NCI-H2081 treated with DMSO at 0.1 percent for 48 hours (cell line): ENCODE measurements at regions not wholly inside any gene's neighbourhood (a gene's known extent, or its start where the extent isn't known, plus 50 kb on each side); places are given as distances from the start of the nearest gene placed in this dataset.
"Not testable (repeated sequence)": the region's sequence is repeated elsewhere in the genome, so short reads cannot be mapped to it uniquely, and the experiment has no call there.

Experiments used
- DNase-seq: peaks from one replicate; lab custom pipeline; 2025; lab: John Stamatoyannopoulos, UW

GRCh38 chr7:23887660-23888059 is 177.6 kb downstream of the STK31 start:
- DNase-seq = no peak

GRCh38 chr7:23888958-23889357 is 178.9 kb downstream of the STK31 start:
- no peak for DNase-seq

GRCh38 chr7:23889566-23889965 is 179.5 kb downstream of the STK31 start:
- DNase-seq = no peak

DNA sequence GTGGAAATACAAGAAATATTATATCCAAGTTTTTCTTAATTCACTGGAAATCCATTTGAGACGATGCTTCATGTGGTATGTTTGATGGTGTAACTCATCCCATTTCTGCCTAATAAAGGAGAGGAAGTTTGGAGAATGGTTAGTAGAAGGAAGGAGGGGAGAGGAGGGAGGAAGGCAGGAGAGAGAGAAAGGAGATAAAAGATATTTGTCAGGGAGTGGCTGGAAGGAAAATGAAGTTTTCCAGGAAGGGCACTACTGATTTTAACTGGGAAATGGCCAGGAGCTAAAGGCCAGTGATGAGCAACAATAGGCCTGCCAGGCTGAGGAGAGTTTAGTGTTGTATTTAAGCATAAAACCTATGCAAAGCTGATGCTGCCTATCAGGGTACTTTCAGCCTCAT is 182.0 kb downstream of the STK31 start:
- DNase-seq = no peak

DNA sequence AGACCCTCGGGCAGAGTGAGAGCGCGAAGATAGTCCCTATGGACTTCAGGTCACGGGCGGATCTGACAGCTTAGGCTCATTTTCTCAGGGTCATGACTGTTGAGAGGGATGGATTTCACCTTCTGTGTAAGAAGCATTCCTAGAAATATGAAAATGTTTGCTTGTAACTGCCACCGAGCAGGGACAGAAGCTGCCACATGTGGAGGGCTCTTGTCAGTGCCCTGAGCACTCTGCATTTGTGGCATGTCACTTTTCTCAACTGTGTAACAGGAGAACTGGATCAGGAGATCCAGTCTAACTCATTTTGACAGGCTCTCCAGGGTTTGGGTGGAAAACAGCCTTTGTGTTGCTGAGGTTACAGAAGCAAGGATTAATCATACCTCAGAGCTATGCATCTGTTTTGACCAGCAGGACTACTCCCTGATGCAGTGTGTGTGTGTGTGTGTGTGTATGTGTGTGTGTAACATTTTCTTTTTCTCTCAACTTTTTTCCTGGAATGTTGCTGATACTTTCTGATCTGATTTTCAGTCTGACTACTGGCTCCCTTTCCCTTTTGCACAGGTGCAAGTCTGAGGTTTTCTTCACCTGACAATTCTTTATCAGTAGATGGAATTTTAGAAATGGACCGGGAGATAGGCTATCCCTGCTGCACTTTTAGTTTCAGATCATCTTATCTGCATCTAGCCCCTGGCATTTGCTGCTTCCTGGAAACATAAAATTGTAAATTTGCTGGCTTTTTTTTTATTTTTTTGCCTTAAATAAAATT is 183.3 kb downstream of the STK31 start:
- DNase-seq = no peak

- DNase-seq = no peak
These were observed 184.2 kb downstream of the STK31 start for GRCh38 chr7:23893942-23894891.

DNA sequence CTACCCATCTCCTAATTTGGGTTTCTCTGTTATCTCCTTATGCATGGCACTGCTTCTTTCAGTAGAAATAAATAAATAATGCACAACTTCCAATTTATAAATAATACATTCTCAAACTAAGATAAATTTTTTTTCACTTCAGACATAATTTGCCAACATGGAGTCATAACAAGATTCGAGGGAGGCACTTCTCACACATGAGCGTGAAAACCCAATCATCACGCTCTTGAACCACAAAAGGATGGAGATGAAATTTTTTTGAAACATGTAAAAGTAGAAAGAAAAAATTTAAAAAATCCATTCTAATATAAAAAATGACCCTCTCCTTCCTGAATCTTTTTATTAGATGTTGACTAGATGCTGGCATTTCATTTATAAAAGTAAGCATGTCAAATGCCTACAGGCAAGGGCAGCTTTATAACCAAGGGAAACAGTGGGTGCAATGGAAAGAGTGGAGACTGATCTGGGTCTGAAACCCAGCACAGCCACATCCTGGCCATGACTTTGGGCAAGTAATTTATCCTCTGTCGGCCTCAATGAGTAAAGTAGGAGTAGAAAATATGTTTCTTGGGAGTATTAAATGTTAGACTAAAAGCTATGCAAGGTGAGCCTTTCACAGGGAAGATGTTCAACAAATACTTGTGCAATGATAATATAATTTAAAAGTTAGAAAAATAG is 185.0 kb downstream of the STK31 start:
- DNase-seq = no peak

GRCh38 chr7:23895666-23896096 is 185.7 kb downstream of the STK31 start:
- DNase-seq = no peak

DNA sequence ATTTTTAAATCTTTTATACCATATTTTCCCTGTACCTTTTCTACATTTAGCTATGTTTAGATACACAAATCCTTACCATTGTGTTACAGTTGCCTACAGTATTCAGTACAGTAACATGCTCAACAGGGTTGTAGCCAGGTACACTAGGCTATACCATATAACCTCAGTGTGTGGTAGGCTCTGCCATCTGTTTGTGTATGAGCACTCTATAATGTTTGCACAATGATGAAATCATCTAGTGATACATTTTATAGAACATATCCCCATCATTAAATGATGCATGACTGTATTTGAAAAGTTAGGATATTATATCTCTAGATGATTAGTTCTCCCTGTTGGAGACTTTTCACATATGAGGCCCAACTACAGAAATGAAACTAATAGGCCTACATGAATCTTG is 188.6 kb downstream of the STK31 start:
- DNase-seq = no peak

GRCh38 chr7:23904901-23905300 is 194.9 kb downstream of the STK31 start:
- DNase-seq = not testable (repeated sequence)

DNA sequence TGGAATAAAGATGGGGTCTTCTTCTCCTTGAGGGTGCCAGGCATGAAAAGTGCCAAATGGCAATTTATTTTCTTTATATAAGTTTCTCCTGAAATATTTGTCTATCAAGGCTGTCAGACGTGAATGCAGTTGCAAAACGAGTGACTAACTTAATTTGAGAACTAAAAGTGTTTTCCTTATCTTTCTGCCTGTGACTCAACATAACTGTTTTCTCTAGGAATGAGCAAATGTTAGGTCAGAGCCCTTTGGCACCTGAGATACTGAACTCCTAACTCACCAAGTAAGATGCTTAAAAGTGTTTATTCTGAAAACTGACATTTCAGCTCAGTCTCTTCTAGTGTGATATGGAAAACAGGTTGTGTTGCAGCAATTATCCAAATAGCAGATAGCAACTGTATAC is 197.0 kb downstream of the STK31 start:
- no peak for DNase-seq

DNA sequence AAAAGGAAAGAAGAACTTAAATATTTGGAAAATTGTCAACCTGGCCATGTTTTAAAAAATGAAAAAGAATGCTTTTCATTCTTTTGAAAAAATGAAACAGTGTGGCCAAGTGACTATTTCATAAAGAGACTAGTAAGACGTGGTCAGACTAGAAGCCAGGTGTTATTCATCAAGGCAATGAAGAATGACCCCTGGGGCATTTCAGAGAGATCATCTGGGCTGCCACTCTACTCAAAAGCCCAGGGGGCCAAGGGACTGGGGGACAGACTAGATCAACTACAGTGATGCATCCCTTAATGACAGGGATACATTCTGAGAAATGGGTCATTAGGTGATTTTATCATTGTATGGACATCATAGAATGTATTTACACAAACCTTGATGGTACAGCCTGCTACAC is 199.4 kb downstream of the STK31 start:
- no peak for DNase-seq

GRCh38 chr7:23912065-23912464 is 202.0 kb downstream of the STK31 start:
- no peak for DNase-seq

GRCh38 chr7:23913016-23913415 is 203.0 kb downstream of the STK31 start:
- DNase-seq = no peak

DNA sequence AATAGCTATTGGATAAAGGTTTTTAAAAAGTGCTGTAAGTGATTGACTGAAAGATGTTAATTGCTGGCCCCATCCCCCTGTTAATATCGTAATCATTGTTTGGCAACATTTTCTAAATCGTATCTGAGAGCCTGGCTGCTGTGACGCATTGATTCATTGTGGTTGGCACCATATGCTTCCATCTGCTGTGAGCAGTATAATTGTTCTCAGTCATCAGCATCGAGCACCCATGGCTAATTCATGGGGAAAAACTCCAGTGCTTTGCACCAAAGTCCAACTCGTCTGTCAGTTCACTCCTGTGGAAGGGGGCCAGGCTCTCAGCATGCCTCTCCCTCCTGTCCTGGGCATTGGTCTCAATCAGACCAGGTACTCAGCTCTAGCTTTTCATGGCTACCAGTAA is 205.2 kb downstream of the STK31 start:
- DNase-seq = no peak

GRCh38 chr7:23918286-23918685 is 208.3 kb downstream of the STK31 start:
- no peak for DNase-seq

DNA sequence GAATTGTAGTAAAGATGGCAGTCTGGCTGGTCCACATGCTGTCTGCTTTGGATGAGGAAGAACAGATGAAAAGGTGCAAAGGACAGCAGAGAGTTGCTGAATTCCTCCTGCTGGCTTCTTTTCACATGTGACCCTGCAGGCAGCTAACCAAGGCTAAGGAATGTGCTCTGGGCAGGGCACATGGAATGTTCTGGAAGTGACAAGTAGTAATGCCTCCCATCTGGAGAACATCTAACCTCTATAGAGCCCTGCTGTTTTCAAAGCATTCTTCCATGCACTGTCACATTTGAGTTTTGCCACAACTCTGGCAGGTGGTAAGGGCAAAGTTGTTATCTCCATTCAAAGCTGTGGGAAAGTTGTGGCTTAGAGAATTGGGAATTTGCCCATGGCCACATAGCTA is 208.8 kb downstream of the STK31 start:
- no peak for DNase-seq

GRCh38 chr7:23925088-23925487 is 215.1 kb downstream of the STK31 start:
- no peak for DNase-seq

GRCh38 chr7:23927709-23928417 is 217.8 kb downstream of the STK31 start:
- DNase-seq = no peak

DNA sequence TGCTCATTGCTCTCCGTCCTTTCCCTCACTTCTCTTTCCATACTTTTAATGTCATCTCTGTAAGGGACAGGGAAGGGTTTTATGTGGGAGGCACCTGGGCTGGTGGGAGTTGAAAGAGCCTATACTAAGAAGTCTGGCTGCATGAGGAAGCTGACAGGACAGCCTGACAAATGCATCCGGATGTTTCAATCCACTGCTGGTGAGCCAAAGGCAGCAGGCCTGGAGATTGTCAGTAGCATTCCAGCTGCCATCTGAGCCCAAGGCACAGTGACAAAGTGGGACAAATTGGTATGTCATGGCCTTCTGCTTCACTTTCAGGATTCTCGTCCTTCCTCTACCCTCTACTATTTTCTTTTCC is 218.4 kb downstream of the STK31 start:
- no peak for DNase-seq

GRCh38 chr7:23930312-23930711 is 220.3 kb downstream of the STK31 start:
- no peak for DNase-seq

DNA sequence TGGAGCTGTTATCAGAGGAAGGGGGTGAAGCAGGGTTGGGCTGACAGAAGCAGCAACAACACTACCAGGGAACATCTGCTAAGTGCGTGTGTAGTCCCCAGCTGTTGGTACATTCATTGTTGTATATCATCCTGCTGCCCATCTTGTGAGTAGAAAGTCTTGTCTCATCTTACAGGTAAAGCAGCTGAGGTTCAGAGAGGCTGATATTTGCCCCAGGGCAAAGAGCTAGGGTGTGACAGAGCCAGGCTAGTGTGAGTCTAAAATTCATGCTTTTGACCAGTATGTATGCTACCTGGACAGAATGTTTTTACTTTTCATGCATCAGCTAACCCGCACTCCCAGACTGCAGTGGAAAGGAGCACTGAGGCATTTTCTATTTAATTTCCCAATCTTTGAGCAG is 221.6 kb downstream of the STK31 start:
- no peak for DNase-seq
